HCT116 (cell line): ENCODE measurements at regions not wholly inside any gene's neighbourhood (a gene's known extent, or its start where the extent isn't known, plus 50 kb on each side); places are given as distances from the start of the nearest gene placed in this dataset.

Experiments
- ATAC-seq: fragments of 200-7000 bp; cut with Tn5 transposase; 2 replicates; pipeline ENCODE4 v1.9.1; 2020; ENCODE audit warnings: mild to moderate bottlenecking, moderate library complexity
- BruUV-seq: library from RNA; stranded (reverse); fragments of 400-500 nt; replicated peaks from 2 replicates; lab custom pipeline; 2021; lab: Mats Ljungman, UMichigan
- CTCF ChIA-PET: fragments of 300-600 bp; sonication (Branson Sonifier 250); formaldehyde crosslinking; loops from one replicate; lab custom pipeline; 2021; ENCODE audit warnings: antibody characterized with exemption; lab: Charles Lee
- POLR2A ChIA-PET: fragments of 300-600, 350-600 bp; sonication (Branson Sonifier 250); formaldehyde crosslinking; loops from one replicate; lab custom pipeline; 2021; ENCODE audit warnings: antibody characterized with exemption; lab: Charles Lee
- RAD21 ChIA-PET, 2 experiments: fragments of 300-600 bp; sonication (Branson Sonifier 250); formaldehyde crosslinking; loops; one replicate each; lab custom pipeline; 2023; ENCODE audit warnings: low total read pairs in 2 of 2; ENCODE audit not compliant: uncharacterized antibody in 2 of 2, unreplicated experiment in 2 of 2, low non-redundant PET in 1 of 2; lab: Charles Lee
- DNase-seq: peaks from one replicate; pipeline ENCODE4 v3.0.0-alpha.2; 2010; ENCODE audit warnings: low read depth, low spot score
- H2AFZ ChIP-seq: fragments of 200-600 bp; shearing (Covaris generic), sonication (generic); 2 replicates; pipeline ENCODE4 v1.6.1; 2017; ENCODE audit warnings: low read depth, mixed run types, mixed read lengths, antibody characterized with exemption, low read length; ENCODE audit not compliant: poor library complexity, severe bottlenecking
- H3K27ac ChIP-seq: 2 replicates; pipeline ENCODE4 v1.5.1; 2012; ENCODE audit warnings: low read depth, low read length
- H3K27me3 ChIP-seq: fragments of 200-600 bp; sonication (generic); 2 replicates; pipeline ENCODE4 v1.6.1; 2016; ENCODE audit warnings: mixed run types, low read length, mixed read lengths; ENCODE audit not compliant: insufficient read depth
- H3K36me3 ChIP-seq, 2 experiments: fragments of 200-500 bp in 1 of 2; fragments of 200-600 bp in 1 of 2; sonication (Bioruptor generic) in 1 of 2; sonication (generic) in 1 of 2; 2 replicates each; pipeline versions ENCODE4 v1.5.1 to v1.6.1; 2014 to 2016; ENCODE audit warnings: low read length in 2 of 2, inconsistent platforms in 1 of 2, mixed read lengths in 1 of 2, mixed run types in 1 of 2; ENCODE audit not compliant: insufficient read depth in 2 of 2, control insufficient read depth in 1 of 2
- H3K4me1 ChIP-seq, 2 experiments: fragments of 200-600 bp in 1 of 2; sonication (generic) in 1 of 2; 2 replicates each; pipeline versions ENCODE4 v1.5.1 to v1.6.1; 2012 to 2017; ENCODE audit warnings: low read length in 2 of 2, inconsistent platforms in 1 of 2, mild to moderate bottlenecking in 1 of 2, mixed read lengths in 1 of 2, mixed run types in 1 of 2, moderate library complexity in 1 of 2; ENCODE audit not compliant: insufficient read depth in 2 of 2, control insufficient read depth in 1 of 2
- H3K4me2 ChIP-seq: fragments of 200-600 bp; sonication (generic); 2 replicates; pipeline ENCODE4 v1.6.1; 2017; ENCODE audit warnings: mixed run types, low read length, mixed read lengths
- H3K4me3 ChIP-seq, 2 experiments: fragments of 200-600 bp in 1 of 2; sonication (generic) in 1 of 2; replicated peaks in 1 of 2; 2 replicates each; pipeline ENCODE4 v1.5.1; 2011 to 2016; ENCODE audit warnings: low read length in 2 of 2, control low read depth in 1 of 2, low read depth in 1 of 2, mild to moderate bottlenecking in 1 of 2, mixed read lengths in 1 of 2, mixed run types in 1 of 2
- H3K79me2 ChIP-seq: fragments of 200-600 bp; sonication (generic); 2 replicates; pipeline ENCODE4 v1.6.1; 2017; ENCODE audit warnings: mild to moderate bottlenecking, mixed run types, low read length, moderate library complexity, mixed read lengths; ENCODE audit not compliant: insufficient read depth
- H3K9ac ChIP-seq: fragments of 200-600 bp; sonication (generic); 2 replicates; pipeline ENCODE4 v1.6.1; 2016; ENCODE audit warnings: low read length, mixed read lengths
- H3K9me2 ChIP-seq: fragments of 200-600 bp; sonication (generic), shearing (Covaris generic); 2 replicates; pipeline ENCODE4 v1.6.1; 2017; ENCODE audit warnings: mixed run types, mild to moderate bottlenecking, moderate library complexity; ENCODE audit not compliant: insufficient read depth
- H3K9me3 ChIP-seq, 2 experiments: fragments of 200-500 bp in 1 of 2; fragments of 200-600 bp in 1 of 2; sonication (Bioruptor generic) in 1 of 2; sonication (generic) in 1 of 2; 2 replicates each; pipeline ENCODE4 v1.6.1; 2014 to 2017; ENCODE audit warnings: low read length in 2 of 2, mixed read lengths in 2 of 2, inconsistent platforms in 1 of 2, low read depth in 1 of 2, mild to moderate bottlenecking in 1 of 2, mixed run types in 1 of 2, moderate library complexity in 1 of 2; ENCODE audit not compliant: control insufficient read depth in 1 of 2, insufficient read depth in 1 of 2
- H4K20me1 ChIP-seq: fragments of 200-600 bp; sonication (generic), shearing (Covaris generic); 2 replicates; pipeline ENCODE4 v1.6.1; 2017; ENCODE audit warnings: mixed run types, mild to moderate bottlenecking, moderate library complexity; ENCODE audit not compliant: insufficient read depth
- CEBPB ChIP-seq: IDR thresholded peaks from 2 replicates; pipeline ENCODE4 v1.6.1; 2012; ENCODE audit warnings: low read depth
- EGR1 ChIP-seq: IDR thresholded peaks from 2 replicates; pipeline ENCODE4 v1.6.1; 2012; ENCODE audit warnings: low read depth
- ELF1 ChIP-seq: IDR thresholded peaks from 2 replicates; pipeline ENCODE4 v1.6.1; 2012; ENCODE audit warnings: low read depth, borderline replicate concordance
- EZH2 ChIP-seq: fragments of 200-600 bp; sonication (generic); IDR thresholded peaks from 2 replicates; pipeline ENCODE4 v1.6.1; 2017; ENCODE audit warnings: antibody characterized with exemption, mixed run types
- EZH2phosphoT487 ChIP-seq: fragments of 200-600 bp; IDR thresholded peaks from 2 replicates; pipeline ENCODE4 v1.6.1; 2018; ENCODE audit warnings: antibody characterized with exemption, borderline replicate concordance
- POLR2A ChIP-seq: IDR thresholded peaks from 2 replicates; pipeline ENCODE4 v1.7.0; 2011; ENCODE audit warnings: borderline replicate concordance; ENCODE audit not compliant: insufficient read depth, insufficient read length; ENCODE audit errors: extremely low read depth
- POLR2AphosphoS5 ChIP-seq: IDR thresholded peaks from 2 replicates; pipeline ENCODE4 v1.6.1; 2011; ENCODE audit warnings: mild to moderate bottlenecking, low read depth, low read length, moderate library complexity
- RAD21 ChIP-seq: IDR thresholded peaks from 2 replicates; pipeline ENCODE4 v1.6.1; 2012; ENCODE audit warnings: low read depth, mild to moderate bottlenecking
- SIN3A ChIP-seq: IDR thresholded peaks from 2 replicates; pipeline ENCODE4 v1.6.1; 2012; ENCODE audit warnings: low read depth
- TCF7L2 ChIP-seq: IDR thresholded peaks from 2 replicates; pipeline ENCODE4 v1.7.0; 2011; ENCODE audit warnings: borderline replicate concordance, inconsistent platforms; ENCODE audit not compliant: insufficient read depth, insufficient read length; ENCODE audit errors: extremely low read depth
- ZFX ChIP-seq: fragments of 450-650 bp; IDR thresholded peaks from 2 replicates; pipeline ENCODE4 v1.6.1; 2017
- ZNF274 ChIP-seq: fragments of 200-500 bp; sonication (Bioruptor generic); IDR thresholded peaks from 2 replicates; pipeline ENCODE4 v1.6.1; 2014; ENCODE audit warnings: mild to moderate bottlenecking, low read depth, low read length, inconsistent platforms
- intact Hi-C: fragments of 100-400 bp; cut with micrococcal nuclease; formaldehyde crosslinking; loops from 2 replicates; pipeline ENCODE4 v1.10.0; 2022
- TF ChIP-seq, protein P1 (sequence below): IDR thresholded peaks from 2 replicates; pipeline ENCODE4 v1.6.1; 2011; ENCODE audit warnings: mild to moderate bottlenecking, low read length, moderate library complexity; ENCODE audit not compliant: insufficient replicate concordance; ENCODE audit errors: extremely low read depth
- TF ChIP-seq, protein P2 (sequence below): IDR thresholded peaks from 2 replicates; pipeline ENCODE4 v1.6.1; 2012; ENCODE audit warnings: low read depth
- TF ChIP-seq, protein P3 (sequence below): IDR thresholded peaks from 2 replicates; pipeline ENCODE4 v1.6.1; 2012
- TF ChIP-seq, protein P4 (sequence below), 3 experiments: fragments of 200-600 bp in 1 of 3; sonication (generic) in 1 of 3; IDR thresholded peaks in 2 of 3; conservative IDR thresholded peaks in 1 of 3; 2 replicates each; pipeline ENCODE4 v1.5.1; 2012 to 2017; ENCODE audit warnings: low read depth in 2 of 3, low read length in 2 of 3, antibody characterized with exemption in 1 of 3, borderline replicate concordance in 1 of 3, control low read depth in 1 of 3, mild to moderate bottlenecking in 1 of 3, mixed read lengths in 1 of 3, mixed run types in 1 of 3, moderate library complexity in 1 of 3; ENCODE audit not compliant: insufficient read depth in 1 of 3

DNA sequence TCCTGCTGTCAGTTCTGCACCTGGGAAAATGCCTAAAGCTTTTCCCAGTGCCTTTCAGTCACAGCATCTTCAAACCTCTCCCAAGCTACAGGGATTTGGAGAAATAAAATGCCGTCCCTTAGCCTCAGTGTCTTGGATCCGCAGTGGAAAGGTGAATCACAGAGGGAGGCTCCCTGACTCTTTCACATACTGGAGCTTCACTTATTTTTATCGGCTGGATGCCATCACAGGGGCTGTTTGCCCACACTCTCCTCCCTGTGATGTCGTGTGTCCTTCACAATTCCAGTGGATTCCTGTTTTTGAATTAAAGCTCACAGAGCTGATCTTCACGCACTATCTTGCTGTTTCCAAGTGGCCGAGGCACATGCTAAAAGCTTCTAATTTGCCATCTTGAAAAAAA, 1303.1 kb upstream of the DDX18 start:
- no peak overlapping the region for H2AFZ ChIP-seq
- no peaks in the 10 kb centered on the region for H3K27me3 ChIP-seq
- ChIA-PET POLR2A (no interaction called here), CTCF (no interaction called here), RAD21 (no interaction called here)
- intact Hi-C loops = no loop called here
- no peaks in the 10 kb centered on the region for H3K9me2 ChIP-seq
- BruUV-seq = no TSS peak
- H3K4me3 ChIP-seq = no peak overlapping the region
- no peaks in the 10 kb centered on the region for H3K4me1 ChIP-seq
- H3K27ac ChIP-seq = no peak overlapping the region
- DNase-seq = no peak
- peaks cover 0 to 8% of the 10 kb centered on the region in 2 experiments; a peak in 2 of 4 replicates for H3K9me3 ChIP-seq
- TF ChIP-seq, protein P1, sequence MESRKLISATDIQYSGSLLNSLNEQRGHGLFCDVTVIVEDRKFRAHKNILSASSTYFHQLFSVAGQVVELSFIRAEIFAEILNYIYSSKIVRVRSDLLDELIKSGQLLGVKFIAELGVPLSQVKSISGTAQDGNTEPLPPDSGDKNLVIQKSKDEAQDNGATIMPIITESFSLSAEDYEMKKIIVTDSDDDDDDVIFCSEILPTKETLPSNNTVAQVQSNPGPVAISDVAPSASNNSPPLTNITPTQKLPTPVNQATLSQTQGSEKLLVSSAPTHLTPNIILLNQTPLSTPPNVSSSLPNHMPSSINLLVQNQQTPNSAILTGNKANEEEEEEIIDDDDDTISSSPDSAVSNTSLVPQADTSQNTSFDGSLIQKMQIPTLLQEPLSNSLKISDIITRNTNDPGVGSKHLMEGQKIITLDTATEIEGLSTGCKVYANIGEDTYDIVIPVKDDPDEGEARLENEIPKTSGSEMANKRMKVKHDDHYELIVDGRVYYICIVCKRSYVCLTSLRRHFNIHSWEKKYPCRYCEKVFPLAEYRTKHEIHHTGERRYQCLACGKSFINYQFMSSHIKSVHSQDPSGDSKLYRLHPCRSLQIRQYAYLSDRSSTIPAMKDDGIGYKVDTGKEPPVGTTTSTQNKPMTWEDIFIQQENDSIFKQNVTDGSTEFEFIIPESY = no peak
- TF ChIP-seq, protein P2, sequence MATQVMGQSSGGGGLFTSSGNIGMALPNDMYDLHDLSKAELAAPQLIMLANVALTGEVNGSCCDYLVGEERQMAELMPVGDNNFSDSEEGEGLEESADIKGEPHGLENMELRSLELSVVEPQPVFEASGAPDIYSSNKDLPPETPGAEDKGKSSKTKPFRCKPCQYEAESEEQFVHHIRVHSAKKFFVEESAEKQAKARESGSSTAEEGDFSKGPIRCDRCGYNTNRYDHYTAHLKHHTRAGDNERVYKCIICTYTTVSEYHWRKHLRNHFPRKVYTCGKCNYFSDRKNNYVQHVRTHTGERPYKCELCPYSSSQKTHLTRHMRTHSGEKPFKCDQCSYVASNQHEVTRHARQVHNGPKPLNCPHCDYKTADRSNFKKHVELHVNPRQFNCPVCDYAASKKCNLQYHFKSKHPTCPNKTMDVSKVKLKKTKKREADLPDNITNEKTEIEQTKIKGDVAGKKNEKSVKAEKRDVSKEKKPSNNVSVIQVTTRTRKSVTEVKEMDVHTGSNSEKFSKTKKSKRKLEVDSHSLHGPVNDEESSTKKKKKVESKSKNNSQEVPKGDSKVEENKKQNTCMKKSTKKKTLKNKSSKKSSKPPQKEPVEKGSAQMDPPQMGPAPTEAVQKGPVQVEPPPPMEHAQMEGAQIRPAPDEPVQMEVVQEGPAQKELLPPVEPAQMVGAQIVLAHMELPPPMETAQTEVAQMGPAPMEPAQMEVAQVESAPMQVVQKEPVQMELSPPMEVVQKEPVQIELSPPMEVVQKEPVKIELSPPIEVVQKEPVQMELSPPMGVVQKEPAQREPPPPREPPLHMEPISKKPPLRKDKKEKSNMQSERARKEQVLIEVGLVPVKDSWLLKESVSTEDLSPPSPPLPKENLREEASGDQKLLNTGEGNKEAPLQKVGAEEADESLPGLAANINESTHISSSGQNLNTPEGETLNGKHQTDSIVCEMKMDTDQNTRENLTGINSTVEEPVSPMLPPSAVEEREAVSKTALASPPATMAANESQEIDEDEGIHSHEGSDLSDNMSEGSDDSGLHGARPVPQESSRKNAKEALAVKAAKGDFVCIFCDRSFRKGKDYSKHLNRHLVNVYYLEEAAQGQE = no peak
- no peak for TF ChIP-seq EGR1
- no peak for TF ChIP-seq EZH2phosphoT487
- no peak for TF ChIP-seq CEBPB
- TF ChIP-seq POLR2AphosphoS5 = no peak
- no peak for TF ChIP-seq ZFX
- TF ChIP-seq ELF1 = no peak
- no peak for TF ChIP-seq ZNF274
- no peak for TF ChIP-seq POLR2A
- TF ChIP-seq, protein P3, sequence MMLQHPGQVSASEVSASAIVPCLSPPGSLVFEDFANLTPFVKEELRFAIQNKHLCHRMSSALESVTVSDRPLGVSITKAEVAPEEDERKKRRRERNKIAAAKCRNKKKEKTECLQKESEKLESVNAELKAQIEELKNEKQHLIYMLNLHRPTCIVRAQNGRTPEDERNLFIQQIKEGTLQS = no peak
- no peak for TF ChIP-seq EZH2
- no peak for TF ChIP-seq SIN3A
- TF ChIP-seq TCF7L2 = no peak
- TF ChIP-seq, protein P4, sequence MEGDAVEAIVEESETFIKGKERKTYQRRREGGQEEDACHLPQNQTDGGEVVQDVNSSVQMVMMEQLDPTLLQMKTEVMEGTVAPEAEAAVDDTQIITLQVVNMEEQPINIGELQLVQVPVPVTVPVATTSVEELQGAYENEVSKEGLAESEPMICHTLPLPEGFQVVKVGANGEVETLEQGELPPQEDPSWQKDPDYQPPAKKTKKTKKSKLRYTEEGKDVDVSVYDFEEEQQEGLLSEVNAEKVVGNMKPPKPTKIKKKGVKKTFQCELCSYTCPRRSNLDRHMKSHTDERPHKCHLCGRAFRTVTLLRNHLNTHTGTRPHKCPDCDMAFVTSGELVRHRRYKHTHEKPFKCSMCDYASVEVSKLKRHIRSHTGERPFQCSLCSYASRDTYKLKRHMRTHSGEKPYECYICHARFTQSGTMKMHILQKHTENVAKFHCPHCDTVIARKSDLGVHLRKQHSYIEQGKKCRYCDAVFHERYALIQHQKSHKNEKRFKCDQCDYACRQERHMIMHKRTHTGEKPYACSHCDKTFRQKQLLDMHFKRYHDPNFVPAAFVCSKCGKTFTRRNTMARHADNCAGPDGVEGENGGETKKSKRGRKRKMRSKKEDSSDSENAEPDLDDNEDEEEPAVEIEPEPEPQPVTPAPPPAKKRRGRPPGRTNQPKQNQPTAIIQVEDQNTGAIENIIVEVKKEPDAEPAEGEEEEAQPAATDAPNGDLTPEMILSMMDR (IDR thresholded peaks at IDR 0.05 in 2 of 3, conservative IDR thresholded peaks at IDR 0.05 in 1 of 3; ENCODE audit: borderline replicate concordance in 1 of 3, insufficient read depth in 1 of 3, low read depth in 2 of 3, low read length in 2 of 3) = no peak
- TF ChIP-seq RAD21 = no peak
- no peaks in the 10 kb centered on the region for H3K79me2 ChIP-seq
- no peaks in the 10 kb centered on the region for H4K20me1 ChIP-seq
- H3K4me2 ChIP-seq = no peak overlapping the region
- no peak for ATAC-seq
- no peaks in the 10 kb centered on the region for H3K36me3 ChIP-seq
- no peak overlapping the region for H3K9ac ChIP-seq
